GM12878 (cell line): ENCODE measurements at regions not wholly inside any gene's neighbourhood (a gene's known extent, or its start where the extent isn't known, plus 50 kb on each side); places are given as distances from the start of the nearest gene placed in this dataset.

Source experiments
- CEBPB ChIP-seq, 2 experiments: fragments of 150-350 bp in 1 of 2; IDR thresholded peaks; 2 replicates each; pipeline ENCODE4 v1.6.1; 2012 to 2014; ENCODE audit warnings: low read depth in 2 of 2, low read length in 2 of 2, borderline replicate concordance in 1 of 2, inconsistent platforms in 1 of 2
- CHD4 ChIP-seq: fragments of 200-600 bp; sonication (generic); IDR thresholded peaks from 2 replicates; pipeline ENCODE4 v1.6.1; 2016; ENCODE audit warnings: mild to moderate bottlenecking
- ETV6 ChIP-seq, 2 experiments: fragments of 450-650 bp in 1 of 2; IDR thresholded peaks in 1 of 2; conservative IDR thresholded peaks in 1 of 2; 2 replicates each; pipeline ENCODE4 v1.6.1; 2014; ENCODE audit warnings: antibody characterized with exemption in 1 of 2, borderline replicate concordance in 1 of 2, low read depth in 1 of 2, mild to moderate bottlenecking in 1 of 2, moderate library complexity in 1 of 2
- GABPA ChIP-seq: IDR thresholded peaks from 2 replicates; pipeline ENCODE4 v1.6.1; 2014; ENCODE audit warnings: antibody characterized with exemption, low read depth, mild to moderate bottlenecking, inconsistent platforms
- HDAC6 ChIP-seq: fragments of 200-600 bp; sonication (generic); IDR thresholded peaks from one replicate; pipeline ENCODE4 v1.8.0; 2017; ENCODE audit warnings: antibody characterized with exemption; ENCODE audit not compliant: unreplicated experiment
- JUNB ChIP-seq: IDR thresholded peaks from 2 replicates; pipeline ENCODE4 v1.6.1; 2016; ENCODE audit warnings: antibody characterized with exemption, mild to moderate bottlenecking
- JUND ChIP-seq: IDR thresholded peaks from 2 replicates; pipeline ENCODE4 v1.6.1; 2012; ENCODE audit warnings: low read depth, mild to moderate bottlenecking, low read length, improper control_type of control experiment, moderate library complexity
- MXI1 ChIP-seq: fragments of 150-350 bp; IDR thresholded peaks from 2 replicates; pipeline ENCODE4 v1.6.1; 2011; ENCODE audit warnings: low read depth, mild to moderate bottlenecking, inconsistent platforms, low read length, improper control_type of control experiment
- POLR2A ChIP-seq: IDR thresholded peaks from 2 replicates; pipeline ENCODE4 v1.6.1; 2011; ENCODE audit warnings: low read depth, mild to moderate bottlenecking, low read length
- RCOR1 ChIP-seq: conservative IDR thresholded peaks from 2 replicates; pipeline ENCODE4 v1.6.1; 2012; ENCODE audit warnings: low read depth, low read length, improper control_type of control experiment
- RFX5 ChIP-seq: IDR thresholded peaks from 2 replicates; pipeline ENCODE4 v1.6.1; 2011; ENCODE audit warnings: low read depth, low read length, improper control_type of control experiment
- SPI1 ChIP-seq: IDR thresholded peaks from 2 replicates; pipeline ENCODE4 v1.6.1; 2011; ENCODE audit warnings: low read depth, mild to moderate bottlenecking, low read length, moderate library complexity, borderline replicate concordance; ENCODE audit not compliant: insufficient read depth
- ZNF274 ChIP-seq: IDR thresholded peaks from one replicate; pipeline ENCODE4 v1.8.0; 2011; ENCODE audit not compliant: insufficient read length, insufficient read depth
- TF ChIP-seq, protein P1 (sequence below): fragments of 450-650 bp; IDR thresholded peaks from 2 replicates; pipeline ENCODE4 v1.6.1; 2016; ENCODE audit warnings: mild to moderate bottlenecking

DNA sequence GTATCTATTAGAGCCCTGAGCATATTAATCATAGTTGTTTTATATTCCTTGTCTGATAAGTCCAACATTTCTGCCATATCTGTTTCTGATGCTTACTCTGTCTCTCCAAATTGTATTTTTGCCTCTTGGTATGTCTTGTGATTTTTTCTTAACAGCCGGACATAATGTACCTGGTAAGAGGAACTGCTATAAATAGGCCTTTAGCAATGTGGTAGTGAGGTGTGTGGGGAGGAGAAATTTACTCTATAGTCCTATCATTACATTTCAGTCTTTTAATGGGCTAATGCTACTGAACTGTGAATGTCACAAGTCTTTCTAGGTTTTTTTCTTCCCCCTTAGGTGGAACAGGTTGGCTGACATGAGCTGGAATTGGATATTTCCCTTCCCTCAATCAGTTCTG lies 176.1 kb upstream of the FGF10 start:
- TF ChIP-seq JUNB: no peak
- no peak for TF ChIP-seq RFX5
- TF ChIP-seq JUND: no peak
- no peak for TF ChIP-seq HDAC6
- no peak for TF ChIP-seq CEBPB (IDR thresholded peaks at IDR 0.05; ENCODE audit: borderline replicate concordance in 1 of 2, low read depth in 2 of 2, low read length in 2 of 2)
- no peak for TF ChIP-seq RCOR1
- no peak for TF ChIP-seq ZNF274
- TF ChIP-seq CHD4: no peak
- TF ChIP-seq MXI1: no peak
- no peak for TF ChIP-seq SPI1
- no peak for TF ChIP-seq POLR2A
- TF ChIP-seq GABPA: no peak
- TF ChIP-seq ETV6 (conservative IDR thresholded peaks at IDR 0.05 in 1 of 2, IDR thresholded peaks at IDR 0.05 in 1 of 2; ENCODE audit: borderline replicate concordance in 1 of 2, low read depth in 1 of 2): no peak
- TF ChIP-seq, protein P1, sequence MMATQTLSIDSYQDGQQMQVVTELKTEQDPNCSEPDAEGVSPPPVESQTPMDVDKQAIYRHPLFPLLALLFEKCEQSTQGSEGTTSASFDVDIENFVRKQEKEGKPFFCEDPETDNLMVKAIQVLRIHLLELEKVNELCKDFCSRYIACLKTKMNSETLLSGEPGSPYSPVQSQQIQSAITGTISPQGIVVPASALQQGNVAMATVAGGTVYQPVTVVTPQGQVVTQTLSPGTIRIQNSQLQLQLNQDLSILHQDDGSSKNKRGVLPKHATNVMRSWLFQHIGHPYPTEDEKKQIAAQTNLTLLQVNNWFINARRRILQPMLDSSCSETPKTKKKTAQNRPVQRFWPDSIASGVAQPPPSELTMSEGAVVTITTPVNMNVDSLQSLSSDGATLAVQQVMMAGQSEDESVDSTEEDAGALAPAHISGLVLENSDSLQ: no peak
